Activated CD4-positive, CD25-positive, alpha-beta regulatory T cell treated with anti-CD3 and anti-CD28 coated beads, Interleukin-2, amount 50 U/mL, for 72 hours (primary cell): ENCODE measurements at regions not wholly inside any gene's neighbourhood (a gene's known extent, or its start where the extent isn't known, plus 50 kb on each side); places are given as distances from the start of the nearest gene placed in this dataset.
"Not testable (repeated sequence)": the region's sequence is repeated elsewhere in the genome, so short reads cannot be mapped to it uniquely, and the experiment has no call there.

Source experiments
- DNase-seq: peaks from one replicate; pipeline ENCODE4 v3.0.0; 2021

DNA sequence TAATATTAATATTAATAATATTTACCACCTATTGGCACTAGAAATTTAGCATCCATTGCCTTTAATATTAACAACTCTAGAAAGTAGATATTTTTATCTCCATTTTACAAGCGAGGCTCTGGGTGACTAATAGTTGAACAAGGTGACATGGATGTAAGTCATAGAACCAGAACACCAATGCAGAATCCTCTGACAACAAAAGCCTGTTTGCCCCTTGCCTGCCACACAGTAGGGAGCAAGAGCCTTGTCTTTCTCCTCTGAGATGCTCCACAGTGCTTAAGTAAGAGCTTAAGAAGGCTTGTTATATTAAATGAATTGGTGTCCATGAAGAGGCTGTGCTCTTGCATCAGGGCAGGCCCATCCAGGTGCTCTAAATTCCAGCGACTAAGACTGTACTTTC, 51.2 kb upstream of the LBX1 start:
- no peak for DNase-seq

DNA sequence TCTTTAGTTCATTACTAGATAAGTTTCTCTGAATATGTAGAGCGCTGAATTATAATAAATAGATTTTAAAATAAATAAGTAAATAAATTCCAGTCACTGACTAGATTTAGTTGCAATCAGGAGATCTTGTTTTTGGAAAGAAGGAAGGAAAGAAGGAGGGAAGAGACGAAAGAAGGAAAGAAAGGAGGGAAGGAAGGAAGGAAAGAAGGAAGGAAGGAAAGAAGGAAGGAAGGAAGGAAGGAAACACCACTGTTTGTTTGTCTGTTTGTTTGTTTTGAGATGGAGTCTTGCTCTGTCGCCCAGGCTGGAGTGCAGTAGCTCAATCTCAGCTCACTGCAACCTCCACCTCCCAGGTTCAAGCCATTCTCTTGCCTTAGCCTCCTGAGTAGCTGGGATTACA, 51.7 kb upstream of the LBX1 start:
- DNase-seq, result not testable (repeated sequence)

DNA sequence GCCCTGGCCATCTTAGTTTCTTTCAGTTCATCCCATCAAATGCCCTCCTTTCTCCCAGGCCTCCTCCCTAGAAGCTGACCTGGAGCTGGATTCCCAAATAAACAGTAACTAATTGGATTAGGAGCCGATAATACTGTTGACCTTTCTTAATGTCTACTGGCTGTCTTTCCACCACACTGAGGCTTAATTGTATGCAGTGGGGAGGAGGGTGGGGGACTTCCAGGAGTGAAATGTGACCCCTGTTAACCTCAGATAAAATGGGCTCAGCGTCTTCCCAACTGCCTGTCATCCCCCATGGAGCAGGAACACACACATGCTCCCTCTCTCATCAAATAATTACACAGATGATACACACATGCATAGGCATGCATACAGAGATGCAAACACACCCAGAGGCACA, 53.7 kb upstream of the LBX1 start:
- no peak for DNase-seq

DNA sequence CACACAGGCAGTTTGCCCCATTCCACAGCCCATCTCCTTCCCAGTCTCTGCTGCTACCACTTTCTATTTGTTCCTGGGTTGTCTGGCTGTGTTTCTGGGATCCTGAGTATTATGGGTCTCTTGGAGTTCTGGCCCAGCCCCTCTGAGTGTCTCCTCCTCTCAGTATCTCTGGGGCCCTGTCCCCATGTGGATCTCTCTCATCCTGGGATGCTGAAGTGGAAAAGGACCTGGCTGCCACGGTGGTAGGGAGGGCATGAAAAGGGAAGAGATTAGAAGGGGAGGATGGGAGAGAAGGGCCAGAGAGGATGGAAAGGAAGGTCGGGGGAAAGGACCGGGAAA, 54.5 kb upstream of the LBX1 start:
- DNase-seq, result no peak

DNA sequence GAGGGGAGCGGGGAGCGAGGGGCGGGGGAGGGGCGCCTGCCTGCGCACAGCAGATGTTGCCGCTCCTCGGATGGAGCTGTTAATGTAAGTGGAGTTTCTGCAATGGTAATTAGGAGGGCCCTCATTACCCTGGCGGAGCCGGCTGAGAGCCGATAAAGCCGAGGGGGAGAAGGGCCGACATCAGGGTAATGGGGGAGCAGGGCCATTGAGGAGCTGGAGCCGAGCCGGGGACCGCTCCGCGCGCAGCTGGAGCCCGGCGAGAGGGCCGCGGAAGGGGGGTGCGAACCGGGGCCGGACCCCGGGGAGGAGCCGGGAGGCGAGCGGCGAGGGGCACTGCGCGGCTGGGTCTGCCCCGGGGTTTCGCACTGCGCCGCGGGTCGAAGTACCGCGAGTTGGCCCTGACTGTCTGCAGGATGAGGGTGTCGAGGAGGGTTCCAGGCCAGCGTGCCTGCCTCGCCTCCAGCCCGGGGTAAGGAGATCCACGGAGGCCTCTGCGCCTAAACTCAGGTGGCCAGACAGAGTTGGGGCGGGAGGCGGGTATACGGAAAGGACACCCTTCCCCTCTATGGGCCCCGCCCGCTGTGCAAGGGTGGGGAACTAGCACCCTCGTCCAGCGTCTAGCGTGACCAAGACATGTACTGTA, 55.0 kb upstream of the LBX1 start:
- no peak for DNase-seq

DNA sequence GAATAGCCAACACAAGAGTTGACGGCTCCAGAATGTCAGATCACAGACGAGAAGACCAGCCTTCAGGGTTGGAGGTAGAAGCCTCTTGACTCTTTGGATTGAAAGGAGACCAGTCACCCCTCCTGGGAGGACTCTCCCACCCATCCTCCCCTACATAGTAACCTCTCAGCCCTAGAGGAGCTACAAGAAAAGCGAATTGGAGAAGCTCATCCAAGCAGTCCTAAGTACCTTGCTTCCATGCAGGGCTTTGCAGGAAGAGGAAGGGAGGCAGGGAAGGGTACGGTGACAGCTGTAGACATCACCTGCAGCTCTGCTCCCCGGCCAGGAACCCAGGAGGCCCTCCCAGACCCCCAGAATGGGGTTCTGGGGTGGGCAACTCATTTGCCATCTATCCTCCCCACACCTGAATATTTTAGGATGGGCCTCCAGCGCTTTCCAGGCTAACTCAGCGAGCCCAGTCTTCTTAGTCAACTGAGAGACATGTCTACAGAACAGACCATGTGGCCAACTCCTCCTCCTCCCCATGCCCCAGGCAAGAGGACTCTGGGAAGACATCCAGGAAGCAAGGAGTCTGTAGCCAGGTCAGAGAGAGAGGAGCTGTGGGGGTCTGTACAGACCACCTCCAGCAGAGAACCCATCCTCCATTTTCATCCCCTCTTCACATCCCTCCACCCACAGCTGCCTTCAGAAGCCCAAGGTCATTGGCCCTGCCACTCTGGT, 55.6 kb upstream of the LBX1 start:
- DNase-seq, result no peak

DNA sequence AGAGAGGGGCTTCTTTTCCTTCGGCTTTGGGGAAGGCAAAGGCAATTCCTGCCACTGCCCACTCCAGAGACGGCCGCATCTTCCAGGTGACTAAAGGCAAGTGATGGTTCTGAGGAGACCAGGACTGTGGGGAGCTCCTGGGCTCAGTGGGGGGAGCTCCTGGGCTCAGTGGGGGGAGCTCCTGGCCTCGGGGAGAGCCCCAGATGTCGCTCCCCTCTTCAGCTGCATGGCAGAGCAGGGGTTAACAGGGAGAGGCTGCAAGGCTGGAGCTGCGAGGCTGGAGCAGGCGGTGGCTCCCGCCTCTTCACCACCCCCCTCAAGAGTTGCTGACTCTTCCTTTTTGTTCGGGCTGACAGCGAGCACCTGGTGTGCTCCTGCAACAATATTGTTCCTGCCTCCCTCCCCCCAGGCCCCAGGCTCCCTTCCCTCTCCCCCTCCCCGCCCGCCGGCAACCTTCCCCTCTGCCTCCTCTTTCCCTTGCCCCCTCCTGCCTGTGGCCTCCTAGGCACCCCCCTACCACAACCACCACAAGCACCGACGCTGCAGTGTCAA, 56.3 kb upstream of the LBX1 start:
- DNase-seq, result no peak

DNA sequence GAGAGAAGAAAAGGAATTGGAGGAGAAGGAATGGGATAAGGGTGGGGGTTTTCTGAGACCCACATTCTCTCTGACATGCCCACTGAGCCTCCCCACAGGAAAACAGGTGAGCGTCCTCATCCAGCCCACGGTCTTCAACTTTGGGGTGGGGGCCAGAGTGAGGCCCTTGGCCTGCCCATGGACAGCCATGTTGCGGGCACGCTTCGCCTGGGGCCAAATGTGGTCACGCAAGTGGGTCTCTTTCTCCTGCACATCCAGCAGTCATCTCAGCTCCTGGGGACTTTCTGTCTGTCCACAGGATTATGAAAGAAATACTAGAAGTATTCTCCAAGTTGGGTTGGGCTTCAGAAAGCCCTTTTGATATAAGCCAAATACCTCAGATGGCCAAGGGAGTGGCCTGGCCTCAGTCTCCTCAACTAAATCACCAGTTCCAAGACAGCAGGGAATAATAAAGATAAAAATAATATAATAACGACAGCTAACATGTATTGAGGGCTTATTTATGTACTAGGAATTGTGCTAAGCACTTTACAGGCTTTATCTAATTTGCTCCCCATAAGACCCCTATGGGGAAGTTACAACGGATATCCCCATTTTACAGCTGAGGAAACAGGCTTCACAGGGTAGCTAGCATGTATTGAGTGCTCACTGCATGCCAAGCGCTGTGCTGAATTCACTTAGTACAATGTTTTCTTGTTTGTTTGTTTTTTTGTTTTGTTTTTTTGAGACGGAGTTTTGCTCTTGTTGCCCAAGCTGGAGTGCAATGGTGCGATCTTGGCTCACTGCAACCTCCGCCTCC, 57.2 kb upstream of the LBX1 start:
- no peak for DNase-seq

DNA sequence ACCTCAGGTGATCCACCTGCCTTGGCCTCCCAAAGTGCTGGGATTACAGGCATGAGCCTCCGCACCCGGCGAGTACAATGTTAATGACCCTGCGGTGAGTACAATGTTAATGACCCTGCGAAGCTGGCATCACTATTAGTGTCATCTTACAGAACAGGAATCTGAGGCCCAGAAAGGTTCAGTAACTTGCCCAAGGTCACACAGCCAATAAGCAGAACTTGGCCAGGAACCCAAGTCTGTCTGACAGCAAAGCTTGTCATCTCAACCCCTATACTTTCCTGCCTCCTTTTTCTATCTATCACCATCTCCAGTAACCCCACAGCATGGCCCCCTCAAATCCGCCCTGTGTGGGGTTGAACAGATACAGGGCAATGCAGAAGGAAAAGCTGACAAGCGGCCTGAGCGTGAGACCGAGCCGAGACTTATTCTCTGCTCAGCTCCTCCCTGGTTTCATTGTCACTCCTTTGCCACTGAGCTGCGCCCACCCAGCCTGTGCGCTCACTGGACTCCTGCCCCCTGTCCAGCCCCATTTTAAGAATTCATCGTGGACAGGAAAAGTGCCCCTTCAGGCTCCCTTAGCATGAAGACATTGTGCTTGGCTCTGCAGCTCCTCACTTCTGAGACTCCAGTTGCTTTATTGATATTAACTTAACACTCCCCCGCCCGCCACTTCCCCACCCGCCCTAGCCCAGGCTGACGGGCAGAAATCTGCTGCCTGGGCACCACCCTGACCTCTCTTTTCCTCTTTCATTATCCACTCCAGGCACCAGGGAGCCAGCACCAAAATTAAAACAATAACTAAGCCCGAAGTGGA, 58.1 kb upstream of the LBX1 start:
- no peak for DNase-seq

DNA sequence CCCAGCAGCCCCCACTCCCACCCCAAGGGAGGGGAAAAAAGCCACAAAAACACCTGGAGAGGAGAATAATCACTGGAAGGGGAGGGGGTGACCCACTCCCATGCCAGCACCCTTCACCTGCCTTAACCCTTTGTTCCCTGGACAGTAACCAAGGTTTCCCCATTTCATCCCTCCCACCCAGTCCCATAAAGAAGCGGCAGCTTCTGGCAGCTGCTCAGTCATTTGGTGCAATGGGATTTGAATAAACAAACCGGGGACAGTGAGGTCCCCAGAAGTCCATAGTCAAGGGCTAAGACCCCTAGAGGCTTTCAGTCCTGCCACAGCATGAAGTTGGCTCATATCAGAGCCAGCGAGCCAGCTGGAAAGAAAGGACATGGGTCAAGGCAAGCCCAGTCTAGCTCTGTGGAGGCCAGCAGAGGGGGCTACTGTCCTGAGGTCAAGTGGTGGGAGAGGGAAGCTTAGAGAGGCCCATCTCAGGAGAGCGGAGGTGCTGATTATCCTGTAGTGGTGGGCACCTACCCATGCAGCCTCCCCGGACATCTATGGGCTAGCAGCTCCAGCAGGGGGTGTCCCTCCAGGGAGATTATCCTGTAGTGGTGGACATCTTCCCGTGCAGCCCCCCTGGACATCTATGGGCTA, 58.9 kb upstream of the LBX1 start:
- DNase-seq, result no peak

DNA sequence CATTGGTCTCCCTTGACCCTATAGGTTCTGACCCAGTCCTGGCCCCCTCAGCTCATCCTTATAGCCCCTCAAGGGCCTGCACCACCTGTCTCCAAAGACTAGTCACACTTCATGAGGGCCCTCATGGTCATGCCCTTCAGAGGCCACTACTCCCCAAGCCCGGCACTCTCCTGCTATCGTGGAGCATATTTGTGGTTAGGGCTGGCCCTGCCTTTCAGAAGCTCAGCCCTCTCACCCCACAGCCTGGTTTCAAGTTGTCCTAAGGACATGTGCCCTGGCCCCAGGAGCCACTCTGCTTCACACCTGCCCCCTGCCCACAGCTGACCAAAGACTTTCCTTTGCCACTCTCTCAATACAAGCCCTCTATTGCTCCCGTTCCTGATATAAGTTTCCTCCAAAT, 60.3 kb upstream of the LBX1 start:
- DNase-seq, result no peak

DNA sequence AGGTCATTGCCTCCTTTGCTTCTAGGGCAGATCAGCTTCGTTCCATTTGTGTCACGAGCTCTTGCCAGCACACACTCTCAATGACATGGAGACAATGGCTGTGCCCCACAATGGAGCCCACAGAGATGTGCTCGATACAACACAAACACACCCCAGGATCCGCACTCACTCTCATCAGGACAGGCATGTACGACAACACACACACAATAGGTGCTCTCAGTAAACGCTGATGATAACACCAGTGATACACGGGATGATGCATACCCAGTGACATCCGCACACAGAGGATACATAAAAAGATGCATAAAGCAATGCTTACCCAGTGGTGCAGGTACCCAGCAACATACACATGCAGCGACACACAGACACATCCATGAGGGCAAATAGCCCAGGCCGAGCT, 61.2 kb upstream of the LBX1 start:
- no peak for DNase-seq

DNA sequence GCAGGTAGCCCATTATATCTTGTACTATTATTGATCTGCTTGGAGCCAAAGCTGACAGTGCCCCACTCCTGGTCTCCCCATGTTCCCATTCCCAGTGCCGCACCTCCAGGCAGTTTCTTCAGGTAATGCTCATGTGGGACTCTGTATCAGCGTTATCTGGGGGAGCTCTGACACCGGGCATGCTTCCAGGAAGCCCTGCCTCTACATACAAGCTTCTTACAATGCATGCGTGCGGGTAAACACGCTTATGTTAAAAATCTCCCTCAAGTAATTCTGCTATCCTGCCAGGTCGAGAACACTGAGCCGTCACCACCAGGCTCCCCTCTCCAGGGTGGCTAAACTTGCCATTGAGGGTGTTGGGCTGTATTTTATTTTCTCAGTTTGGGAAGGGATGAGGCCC, 61.6 kb upstream of the LBX1 start:
- no peak for DNase-seq

DNA sequence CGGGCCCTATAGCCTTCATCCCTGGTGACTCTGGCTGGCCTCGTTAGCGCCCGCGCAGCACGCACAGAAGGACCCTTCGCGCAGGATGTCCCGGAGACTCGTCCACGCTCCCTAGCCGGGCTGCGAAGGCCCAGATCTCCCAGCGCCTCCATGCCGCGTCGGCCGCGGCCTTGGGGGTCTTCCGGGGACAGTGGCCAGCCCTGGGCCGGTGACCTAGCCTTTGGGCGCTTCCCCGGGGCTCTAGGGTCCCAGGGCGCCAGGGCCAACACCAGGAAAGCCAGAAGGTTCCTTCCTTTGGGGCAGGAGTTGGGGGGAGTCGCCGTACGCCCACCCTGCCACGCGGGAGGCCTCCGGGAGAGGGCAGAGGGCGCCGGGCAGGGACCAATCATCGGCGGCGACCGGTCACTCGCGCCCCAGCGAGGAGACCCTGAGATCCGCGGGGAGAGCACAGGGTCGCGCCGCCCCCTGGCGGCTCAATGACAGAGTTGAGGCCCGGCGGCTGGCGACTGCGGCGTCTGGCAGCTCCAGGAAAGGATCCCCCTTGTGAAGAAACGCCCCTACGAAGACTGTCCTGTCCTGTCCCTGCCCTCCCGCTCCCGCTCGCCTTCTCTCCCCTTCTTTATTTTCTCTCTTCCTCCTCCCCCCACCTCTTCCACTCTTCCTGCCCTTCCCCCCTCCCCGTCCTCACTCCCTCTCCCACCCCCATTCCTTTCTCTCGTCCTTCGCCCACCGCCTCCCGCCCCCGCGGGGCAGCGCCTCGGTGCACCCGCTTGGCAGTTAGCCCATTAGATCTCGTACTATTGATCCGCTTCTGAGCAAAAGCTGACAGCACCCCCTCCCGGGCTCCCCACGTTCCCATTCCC, 62.3 kb upstream of the LBX1 start:
- DNase-seq, result no peak

DNA sequence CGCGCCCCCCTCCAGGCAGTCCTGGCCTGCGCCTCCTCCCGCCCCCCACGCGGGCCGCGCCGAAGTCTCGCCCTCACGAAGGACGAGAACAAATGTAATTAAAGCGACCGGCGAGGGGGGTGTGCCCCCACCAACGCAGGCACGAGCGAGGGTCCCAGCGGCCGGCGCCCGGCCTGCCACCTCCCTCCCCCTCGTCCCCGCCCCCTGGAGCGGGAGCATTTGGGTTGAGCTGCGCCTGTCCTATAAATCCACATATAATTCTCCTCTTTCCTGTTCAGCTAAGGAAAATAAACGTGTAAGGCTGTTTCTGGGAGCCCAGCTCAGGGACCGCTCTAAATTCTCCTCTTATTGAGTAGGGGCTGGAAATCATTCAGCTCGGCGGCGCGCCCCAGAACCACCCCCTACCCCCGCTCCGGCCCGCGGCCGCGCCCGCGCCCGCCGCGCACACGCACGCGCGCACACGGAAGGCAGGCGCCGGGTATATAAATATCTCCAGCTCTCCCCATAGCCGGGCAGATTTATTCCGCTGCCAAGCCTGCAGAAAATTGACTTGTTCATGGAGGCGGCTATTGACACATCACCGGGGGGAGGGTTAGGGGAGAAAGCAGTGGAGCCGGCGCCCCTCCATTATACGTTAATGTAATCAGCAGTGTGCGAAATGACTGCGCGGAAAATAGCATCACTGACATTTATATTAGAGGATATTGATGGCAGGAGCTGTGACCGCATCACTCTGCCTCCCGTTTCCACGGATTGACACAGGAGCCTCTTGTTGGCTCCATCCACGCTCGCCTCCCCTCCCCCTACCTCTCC, 61.6 kb upstream of the BTRC start:
- no peak for DNase-seq

DNA sequence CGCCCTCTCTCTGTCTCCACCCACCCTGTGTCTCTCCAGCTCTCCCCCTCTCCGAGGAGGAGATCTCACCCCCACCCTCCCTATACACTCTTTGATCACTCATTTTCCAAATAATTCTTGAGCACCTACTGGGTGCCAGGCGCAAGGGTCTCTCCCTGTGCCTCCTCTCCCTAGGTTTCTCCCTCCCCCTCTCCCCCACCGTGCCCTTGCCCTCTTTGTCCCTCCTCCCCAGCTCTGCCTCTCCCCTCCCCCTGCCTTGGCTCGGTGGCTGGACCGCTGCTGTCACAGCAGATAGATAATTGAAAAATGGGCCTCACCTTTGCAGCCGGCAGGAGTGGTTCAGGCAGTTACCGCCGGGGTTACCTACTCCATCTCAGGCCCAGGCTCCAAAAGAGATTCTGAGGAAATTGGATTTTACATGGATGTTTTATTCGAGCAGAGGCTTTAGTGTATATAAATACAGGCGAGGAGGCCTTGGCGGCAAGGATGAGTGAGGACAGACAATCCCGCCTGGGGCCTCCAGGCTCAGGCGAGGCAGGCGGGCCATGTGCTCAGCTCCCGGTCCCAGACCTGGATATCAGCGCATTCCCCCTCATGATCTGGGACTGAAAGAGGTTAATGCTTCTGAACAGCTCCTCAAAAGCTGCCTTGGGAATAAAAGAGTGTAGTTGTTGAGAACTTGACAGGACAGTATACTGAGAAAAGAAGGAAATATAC, 60.8 kb upstream of the BTRC start:
- DNase-seq, result no peak

DNA sequence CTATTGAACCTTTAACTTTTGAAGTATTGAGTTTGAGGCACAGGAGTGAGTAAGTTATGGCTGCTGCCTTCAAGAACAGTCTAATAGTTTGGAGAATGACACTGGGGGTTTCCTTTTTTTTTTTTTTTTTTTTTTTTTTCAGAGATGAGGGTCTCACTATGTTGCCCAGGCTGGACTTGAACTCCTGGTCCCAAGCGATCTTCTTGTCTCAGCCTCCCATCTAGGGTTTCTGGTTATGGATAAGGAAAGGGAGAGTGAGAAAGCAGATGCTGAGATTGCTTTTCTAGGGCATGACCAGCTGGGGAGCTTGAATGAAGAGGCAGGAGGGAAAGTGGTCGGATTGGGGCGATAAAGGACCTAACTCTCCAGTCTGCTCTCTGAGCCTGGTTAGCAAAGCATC, 59.9 kb upstream of the BTRC start:
- no peak for DNase-seq

DNA sequence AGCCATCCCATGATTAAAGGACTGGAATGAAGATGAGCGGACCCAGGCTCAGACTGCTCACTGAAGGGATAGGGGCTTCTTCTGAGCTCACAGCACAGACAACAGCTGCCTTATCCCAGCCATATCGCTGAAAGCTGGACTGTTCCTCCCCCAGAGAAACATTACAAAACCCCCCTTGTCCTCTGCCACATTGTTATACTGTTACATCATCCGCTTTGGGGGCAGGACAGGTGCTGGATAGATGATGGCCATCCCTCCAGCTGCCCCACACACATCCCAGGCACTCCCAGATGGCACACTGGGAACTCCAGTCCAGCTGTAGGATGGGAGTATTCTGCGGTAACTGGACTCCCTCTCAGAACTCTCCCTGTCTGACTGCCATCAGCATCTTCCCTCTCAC, 58.7 kb upstream of the BTRC start:
- DNase-seq, result no peak

DNA sequence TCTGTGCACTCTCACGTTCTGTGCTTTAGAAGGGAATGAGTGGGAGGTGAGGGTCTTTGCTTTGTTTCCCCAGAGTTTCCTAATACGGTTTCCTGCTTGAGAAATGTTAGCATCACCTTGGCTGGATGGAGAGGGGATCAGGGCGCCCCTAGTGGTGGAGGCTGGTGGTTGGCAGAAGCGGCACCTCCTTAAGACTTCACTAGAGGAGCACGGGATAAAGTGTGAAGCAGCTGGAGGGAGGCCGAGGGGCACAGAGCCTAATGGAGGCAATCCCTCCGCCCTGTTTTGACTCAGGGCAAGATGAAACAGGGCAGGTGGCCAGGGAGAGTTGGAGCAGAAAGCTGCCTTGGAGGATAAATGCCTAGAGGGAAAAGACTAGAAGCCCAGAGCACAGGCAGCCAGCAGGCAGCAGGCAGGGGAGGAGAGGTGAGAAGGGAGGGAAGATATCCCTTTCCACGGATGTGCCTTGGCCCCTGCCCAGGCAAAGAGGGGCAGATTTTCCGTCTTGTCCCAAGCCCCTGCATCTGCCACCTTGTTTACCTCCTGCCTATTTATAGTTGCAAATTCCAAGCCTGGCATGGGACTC, 56.0 kb upstream of the BTRC start:
- DNase-seq, result peak; percentile 78

DNA sequence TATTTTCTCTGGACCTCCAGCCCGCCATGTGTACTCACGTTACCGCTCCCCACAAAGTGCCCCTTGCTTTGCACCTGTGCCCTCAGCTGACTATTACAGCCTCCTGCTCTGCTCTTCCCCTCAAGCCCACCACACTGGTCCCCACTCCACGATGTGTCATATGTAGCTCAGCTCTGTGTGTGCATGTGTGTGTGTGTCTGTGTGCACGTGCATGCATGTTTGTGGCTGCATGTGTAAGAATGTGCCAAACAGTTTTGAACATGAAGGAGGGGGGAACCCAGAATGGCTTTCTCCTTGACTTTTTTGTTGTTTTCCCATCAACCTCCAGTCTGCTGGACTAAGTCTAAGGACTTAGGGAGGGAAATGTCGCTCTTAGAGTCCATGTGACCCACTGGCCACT, 54.8 kb upstream of the BTRC start:
- no peak for DNase-seq
